ENCODE measurements at regions not wholly inside any gene's neighbourhood (a gene's known extent, or its start where the extent isn't known, plus 50 kb on each side); places are given as distances from the start of the nearest gene placed in this dataset.
A peak's percentile ranks its signal among the peaks of the same experiment; 100 is the strongest.

DNA sequence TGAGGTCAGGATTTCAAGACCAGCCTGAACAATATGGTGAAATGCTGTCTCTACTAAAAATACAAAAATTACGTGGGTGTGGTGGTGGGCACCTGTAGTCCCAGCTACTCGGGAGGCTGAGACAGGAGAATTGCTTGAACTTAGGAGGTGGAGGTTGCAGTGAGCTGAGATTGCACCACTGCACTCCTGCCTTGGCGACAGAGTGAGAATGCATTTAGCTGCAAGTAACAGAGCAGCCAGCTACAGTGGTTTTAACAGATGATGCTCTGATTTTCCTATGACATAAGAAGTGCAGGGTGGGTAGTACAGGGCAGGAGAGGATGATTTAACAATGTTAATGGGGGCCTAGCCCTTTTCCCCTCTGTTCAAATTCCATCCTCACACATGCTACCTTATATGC lies 267.9 kb downstream of the RPLP1 start:
- H3K4me3 ChIP-seq (ENCODE audit: low read depth, low read length), result no peak overlapping the region
- no peak for DNase-seq (ENCODE audit: low read depth)
- no peak for TF ChIP-seq CTCF (IDR thresholded peaks at IDR 0.05; ENCODE audit: insufficient read depth, low read depth, low read length)

GRCh38 chr15:69722924-69723323 lies 270.3 kb downstream of the RPLP1 start:
- H3K4me3 ChIP-seq (ENCODE audit: low read depth, low read length), result no peak overlapping the region
- TF ChIP-seq CTCF (IDR thresholded peaks at IDR 0.05; ENCODE audit: insufficient read depth, low read depth, low read length), result no peak
- no peak for DNase-seq (ENCODE audit: low read depth)

DNA sequence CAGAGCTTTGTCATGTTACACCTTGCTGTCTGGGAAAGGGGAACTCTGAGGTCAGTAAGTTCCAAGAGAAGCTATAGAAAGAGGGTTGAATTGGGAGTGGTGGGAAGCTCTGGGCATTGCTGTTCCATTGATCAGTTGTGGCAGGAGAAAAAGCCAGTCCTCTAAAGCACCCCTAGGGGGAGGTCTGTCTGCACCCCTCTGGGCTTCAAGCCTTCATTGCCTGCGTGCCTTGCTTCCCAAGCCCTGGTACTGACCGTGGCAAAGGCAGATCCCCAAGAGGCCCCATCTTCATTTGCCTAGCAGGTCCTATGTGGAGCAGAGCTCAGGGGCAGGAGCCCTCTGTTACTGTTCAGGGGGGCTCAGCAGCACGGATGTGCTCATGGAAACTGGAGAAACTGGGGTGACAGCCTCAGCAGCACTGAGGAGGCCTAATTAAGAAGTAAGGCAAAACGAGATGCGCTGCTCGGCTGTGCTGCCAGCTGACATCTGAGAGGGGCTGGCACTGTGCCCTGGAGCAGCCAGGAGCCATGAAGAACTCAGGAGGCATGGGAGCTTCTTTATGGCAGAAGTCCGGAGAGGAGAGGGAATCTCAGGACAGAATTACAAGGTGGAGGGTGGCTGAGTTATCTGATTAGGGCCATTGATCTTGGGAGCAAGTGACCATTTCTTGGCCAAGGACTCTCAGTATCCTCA lies 270.9 kb downstream of the RPLP1 start:
- no peak overlapping the region for H3K4me3 ChIP-seq (ENCODE audit: low read depth, low read length)
- no peak for DNase-seq (ENCODE audit: low read depth)
- TF ChIP-seq CTCF (IDR thresholded peaks at IDR 0.05; ENCODE audit: insufficient read depth, low read depth, low read length), result peak; percentile 31

GRCh38 chr15:69724333-69724732 lies 271.7 kb downstream of the RPLP1 start:
- H3K4me3 ChIP-seq (ENCODE audit: low read depth, low read length), result no peak overlapping the region
- no peak for TF ChIP-seq CTCF (IDR thresholded peaks at IDR 0.05; ENCODE audit: insufficient read depth, low read depth, low read length)
- DNase-seq (ENCODE audit: low read depth), result no peak

DNA sequence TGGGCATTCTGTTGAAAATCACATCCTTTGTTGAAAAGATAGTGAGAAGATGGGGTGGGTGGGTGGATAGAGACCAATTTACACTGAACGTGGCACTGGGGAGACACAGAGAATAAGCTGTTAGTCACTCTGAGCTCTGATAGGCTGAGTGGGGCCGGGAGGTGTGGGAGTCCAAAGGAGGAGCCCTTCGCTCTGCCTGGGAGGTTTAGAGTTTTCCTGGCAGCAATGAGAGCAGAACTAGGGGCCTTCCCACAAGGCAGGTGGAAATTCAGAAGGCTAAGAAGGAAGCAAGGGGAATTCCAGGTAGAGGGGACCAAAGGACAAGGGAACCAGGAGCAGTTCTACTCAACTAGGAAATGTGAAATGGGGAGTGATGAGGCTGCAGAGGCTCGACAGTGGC lies 272.7 kb downstream of the RPLP1 start:
- TF ChIP-seq CTCF (IDR thresholded peaks at IDR 0.05; ENCODE audit: insufficient read depth, low read depth, low read length), result no peak
- H3K4me3 ChIP-seq (ENCODE audit: low read depth, low read length), result no peak overlapping the region
- DNase-seq (ENCODE audit: low read depth), result no peak

DNA sequence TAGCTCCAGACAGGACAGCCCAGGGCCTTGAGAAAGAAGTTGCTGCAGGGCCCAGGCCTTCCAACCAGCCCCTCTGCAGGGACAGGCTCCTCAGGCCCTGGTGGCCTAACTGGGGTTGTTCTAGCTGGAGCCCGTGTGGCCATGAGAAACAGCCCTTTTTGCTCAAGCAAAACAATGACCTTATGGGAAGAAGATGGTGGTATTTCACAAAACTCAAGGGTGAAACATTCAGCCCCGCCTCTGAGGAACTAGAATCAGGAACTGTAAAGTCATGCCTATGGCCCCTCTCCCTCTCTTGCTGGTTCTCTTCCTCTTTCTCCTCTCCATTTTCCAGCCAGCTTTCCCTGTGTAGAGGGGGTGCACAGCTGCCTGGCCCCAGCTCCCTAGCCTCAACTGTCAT lies 273.3 kb downstream of the RPLP1 start:
- TF ChIP-seq CTCF (IDR thresholded peaks at IDR 0.05; ENCODE audit: insufficient read depth, low read depth, low read length), result no peak
- DNase-seq (ENCODE audit: low read depth), result no peak
- no peak overlapping the region for H3K4me3 ChIP-seq (ENCODE audit: low read depth, low read length)

All from fibroblast of villous mesenchyme (primary cell).